Cerebellar cortex (tissue), 1 donor: ENCODE measurements at regions not wholly inside any gene's neighbourhood (a gene's known extent, or its start where the extent isn't known, plus 50 kb on each side); places are given as distances from the start of the nearest gene placed in this dataset.
"Not testable (repeated sequence)": the region's sequence is repeated elsewhere in the genome, so short reads cannot be mapped to it uniquely, and the experiment has no call there.

Source experiments
- DNase-seq: peaks from one replicate; pipeline ENCODE4 v3.0.0-alpha.2; 2015; ENCODE audit warnings: low spot score

DNA sequence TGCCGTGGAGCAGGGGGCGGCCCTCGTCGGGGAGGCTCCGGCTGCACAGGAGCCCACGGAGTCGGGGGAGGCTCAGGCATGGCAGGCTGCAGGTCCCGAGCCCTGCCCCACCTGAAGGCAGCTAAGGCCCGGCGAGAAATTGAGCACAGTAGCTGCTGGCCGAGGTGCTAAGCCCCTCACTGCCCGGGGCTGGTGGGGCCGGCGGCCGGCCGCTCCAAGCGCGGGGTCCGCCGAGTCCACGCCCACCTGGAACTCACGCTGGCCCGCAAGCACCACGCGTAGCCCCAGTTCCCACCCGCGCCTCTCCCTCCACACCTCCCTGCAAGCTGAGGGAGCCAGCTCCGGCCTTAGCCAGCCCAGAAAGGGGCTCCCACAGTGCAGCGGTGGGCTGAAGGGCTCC lies 589.4 kb downstream of the PPP4R3C start:
- DNase-seq: no peak

DNA sequence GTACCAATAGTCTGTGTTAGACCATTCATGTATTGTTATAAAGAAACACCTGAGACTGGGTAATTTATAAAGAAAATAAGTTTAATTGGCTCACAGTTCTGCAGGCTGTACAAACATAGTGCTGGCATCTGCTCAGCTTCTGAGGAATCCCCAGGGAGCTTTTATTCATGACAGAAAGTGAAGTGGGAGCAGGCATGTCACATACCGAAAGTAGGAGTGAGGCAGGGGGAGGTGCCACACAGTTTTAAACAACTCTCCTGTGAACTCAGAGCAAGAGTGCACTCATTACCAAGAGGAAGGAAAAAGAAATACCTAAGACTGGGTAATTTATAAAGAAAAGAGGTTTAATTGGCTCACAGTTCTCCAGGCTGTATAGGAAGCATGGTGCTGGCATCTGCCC lies 591.2 kb downstream of the PPP4R3C start:
- DNase-seq: no peak

DNA sequence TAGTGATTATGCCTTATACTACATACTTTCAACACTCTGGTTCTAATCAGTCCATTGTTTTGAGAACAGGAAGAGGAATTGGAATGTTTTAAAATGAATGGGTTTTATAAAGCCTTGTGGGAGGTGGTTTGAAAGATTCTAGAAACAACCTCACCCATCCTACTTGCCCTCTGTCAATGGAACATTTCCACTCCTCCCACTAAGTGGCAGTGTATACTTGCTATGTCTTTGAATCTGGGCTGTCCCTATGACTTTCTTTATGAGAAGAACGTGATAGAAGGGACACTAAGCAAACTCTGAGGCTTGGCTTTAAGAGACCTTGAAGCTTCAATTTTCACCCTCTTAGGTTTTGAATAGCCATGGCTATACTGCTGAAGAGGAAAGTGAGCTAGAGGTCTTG lies 611.2 kb downstream of the PPP4R3C start:
- DNase-seq: peak; percentile 1

DNA sequence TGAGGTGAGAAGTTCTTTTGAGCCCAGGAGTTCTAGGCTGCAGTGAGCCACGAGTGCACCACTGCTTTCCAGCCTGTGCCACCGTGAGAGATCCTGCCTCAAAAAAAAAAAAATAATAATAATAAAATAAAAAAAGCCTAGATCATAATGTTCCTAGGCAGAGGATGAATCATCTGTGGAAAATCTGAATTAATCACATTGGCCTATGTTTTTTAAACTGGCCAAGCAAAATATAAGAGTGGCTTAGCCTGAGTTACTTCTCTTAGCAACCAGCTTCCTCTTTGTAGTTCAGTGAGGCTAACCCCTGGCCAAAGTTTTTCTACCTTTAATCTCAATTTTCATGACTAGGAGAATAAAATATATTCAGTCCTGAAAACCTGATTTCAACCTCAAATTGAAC lies 614.6 kb downstream of the PPP4R3C start:
- no peak for DNase-seq

DNA sequence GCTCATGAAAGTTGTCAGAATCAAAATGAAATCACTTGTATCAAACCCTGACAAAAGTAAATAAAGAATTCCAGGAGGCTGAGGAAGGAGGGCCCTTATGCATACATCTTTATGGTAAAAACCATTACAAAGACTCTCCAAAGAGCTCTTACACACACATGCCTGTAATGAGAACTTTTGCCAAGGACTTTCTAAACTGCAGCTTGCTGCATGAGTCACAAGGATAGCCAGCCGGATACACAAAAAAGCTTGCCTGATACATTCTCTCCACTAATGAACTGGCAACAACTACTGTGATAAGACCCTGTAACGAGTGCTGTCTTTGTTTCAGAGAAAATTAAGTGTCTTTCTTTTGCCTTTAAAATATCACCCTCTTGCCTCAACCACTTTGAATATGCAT lies 618.1 kb downstream of the PPP4R3C start:
- no peak for DNase-seq

DNA sequence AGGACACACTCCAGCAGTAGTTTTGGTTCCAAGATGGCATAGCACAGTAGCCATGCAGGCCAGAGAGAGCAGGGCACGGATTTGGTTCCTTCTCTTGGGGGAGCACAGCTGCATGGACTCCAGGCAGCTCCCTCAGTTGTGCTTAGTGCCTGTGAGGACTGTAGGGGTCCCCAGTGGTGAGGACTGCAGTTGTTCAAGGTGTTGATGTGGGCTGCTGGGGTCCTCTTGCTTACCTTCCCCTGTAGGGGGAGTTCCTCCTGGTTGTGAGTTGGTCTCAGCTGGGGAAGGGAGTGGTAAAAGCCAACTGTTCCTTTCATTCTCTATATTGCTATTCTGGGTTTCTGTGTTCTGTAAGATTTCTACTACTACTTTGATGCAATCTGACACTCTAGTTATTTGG lies 606.5 kb downstream of the MAGEB5 start:
- no peak for DNase-seq

DNA sequence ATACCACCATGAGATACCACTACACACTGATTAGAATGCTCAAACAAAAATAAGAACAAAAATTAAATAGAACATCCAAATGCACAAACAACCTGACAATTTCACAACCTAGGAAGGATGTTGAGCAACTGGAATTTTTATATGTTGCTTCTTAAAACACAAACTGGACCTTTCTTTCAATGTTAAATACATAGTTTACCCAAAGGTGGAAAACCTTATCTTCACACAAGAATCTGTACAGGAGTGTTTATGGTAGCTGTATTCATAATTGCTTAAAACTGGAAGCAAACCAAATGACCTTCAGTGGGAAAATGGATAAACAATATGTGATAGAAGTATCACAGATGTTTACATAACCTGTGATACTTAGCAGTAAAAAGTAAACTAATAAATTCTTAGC lies 573.8 kb downstream of the MAGEB5 start:
- DNase-seq: no peak

DNA sequence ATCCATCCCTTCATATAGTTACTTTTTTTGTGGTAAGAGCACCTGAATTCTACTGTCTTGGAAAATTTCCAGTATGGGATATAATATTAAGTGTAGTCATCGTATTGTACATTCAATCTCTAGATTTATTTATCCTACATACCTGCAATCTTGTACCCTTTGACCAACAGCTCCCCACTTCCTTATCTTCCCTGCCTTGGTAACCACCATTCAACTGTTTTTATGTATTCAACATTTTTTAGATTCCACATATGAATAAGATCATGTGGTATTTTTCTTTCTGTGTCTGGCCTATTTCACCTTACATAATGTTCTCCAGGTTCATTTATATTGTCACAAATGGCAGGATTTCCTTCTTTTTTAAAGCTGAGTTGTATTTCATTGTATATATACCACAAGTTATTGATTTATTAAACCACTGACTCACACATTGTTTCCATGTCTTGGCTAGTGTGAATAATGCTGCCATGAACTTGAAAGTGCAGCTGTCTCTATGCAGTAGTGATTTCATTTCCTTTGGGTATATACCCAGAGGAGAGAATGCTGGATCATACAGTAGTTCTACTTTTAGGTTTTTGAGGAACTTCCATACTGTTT lies 572.5 kb downstream of the MAGEB5 start:
- DNase-seq: no peak

DNA sequence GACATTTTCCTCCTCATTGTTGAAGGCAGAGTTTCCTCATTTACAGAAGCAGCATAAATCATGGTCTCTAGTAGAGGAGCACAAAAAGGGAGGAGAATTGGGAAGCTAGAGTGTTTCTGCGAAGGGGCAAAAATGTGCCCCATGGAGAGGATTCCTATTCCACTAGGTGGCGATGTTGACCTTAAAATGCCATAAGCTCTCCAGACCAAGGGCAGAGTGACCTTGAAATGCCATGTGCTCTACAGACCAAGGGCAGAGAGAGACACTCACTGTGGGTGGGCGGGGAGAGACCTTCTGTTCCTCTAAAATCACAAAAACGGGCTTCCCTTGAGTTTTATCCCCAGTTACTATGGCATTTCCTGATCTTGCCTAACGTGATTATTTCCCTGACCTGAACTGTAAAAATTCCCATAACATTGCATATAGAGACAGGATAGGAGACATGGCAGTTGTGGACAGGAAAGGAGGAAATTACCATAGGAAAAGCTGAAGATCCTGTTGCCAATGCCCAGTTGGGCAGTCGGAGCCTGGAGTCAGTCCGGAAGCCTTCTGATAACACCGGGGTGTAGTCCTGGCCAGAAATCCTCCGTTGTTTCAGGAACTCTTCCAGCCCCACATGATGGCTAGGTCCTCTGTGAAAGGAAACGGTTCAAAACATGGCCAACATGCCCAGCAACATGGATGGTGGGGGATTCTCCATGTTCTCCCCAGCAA lies 567.7 kb downstream of the MAGEB5 start:
- DNase-seq: peak; percentile 3

DNA sequence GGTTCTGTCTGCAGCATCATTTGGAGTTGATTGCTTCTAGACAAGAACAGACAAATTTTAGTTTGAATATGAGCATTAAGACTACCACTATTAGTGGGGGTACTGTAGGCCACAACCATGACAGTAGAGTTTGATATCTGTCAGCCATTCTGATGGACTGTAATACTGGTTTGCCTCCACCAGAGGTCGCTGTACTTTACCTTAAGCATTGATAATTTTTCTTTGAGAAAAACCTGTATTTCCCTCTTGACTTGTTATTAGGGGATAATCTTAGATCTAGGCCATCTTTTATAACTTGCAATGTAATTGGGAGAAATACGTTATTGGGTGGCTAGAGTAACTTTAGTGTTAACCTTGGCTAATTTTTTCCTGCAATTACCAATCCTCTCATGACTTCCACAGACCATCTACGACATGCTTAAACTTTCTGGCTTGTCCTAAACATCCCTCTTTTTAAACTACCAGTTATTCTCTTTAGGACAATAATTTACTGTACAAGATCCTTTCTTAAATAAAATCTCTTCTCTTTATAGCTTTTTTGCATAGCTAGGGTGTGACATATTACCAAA lies 562.4 kb downstream of the MAGEB5 start:
- no peak for DNase-seq

DNA sequence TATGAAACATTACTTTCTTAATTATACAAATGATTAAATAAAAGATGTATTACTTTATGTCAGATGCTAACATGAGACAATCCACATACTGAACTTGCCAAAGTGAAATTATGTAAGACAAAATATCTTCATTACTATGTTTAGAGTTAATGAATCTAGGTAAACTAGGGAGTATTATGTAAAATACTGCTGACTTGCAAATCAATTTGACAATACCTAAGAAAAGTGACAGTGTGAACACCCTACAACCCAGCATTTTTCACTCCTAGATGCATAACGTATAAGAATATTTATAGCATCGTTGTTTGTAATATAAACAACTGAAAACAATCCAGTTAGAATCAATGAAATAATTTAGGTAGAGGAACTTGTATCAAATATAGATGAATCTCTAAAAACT lies 546.3 kb downstream of the MAGEB5 start:
- DNase-seq: no peak

DNA sequence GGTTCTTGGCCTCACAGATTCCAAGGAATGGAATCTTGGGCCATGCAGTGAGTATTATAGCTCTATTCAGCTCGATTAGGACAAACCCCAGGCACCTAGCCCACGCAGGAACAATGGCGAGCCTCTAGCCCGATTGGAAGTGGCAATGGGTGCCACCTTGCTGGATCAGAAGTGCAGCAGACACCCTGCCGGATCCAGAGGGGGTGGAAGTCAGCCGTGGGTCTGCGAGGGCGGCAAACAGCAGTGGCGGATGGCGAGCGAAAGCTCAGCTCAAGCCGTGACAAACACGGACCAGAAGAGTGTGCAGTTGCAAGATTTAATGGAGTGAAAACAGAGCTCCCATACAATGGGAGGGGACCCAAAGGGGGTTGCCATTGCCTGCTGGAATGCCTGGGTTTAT lies 539.8 kb downstream of the MAGEB5 start:
- not testable (repeated sequence) for DNase-seq

DNA sequence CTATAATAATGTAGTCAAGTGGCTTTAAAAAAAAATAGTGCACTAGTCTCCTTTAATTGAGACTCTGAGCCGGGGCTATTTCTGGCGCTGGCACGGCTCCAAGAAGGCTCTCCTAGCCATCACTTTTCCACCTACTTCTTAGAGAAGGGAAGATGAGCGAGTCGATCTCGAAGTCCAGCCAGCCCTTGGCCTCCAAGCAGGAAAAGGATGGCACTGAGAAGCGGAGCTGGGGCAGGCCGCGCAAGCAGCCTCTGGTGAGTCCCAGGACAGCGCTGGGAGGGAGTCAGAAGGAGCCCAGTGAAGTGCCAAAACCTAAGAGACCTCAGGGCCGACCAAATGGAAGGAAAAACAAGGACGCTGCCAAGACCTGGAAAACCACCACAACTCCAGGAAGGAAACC lies 531.9 kb downstream of the MAGEB5 start:
- DNase-seq: no peak

DNA sequence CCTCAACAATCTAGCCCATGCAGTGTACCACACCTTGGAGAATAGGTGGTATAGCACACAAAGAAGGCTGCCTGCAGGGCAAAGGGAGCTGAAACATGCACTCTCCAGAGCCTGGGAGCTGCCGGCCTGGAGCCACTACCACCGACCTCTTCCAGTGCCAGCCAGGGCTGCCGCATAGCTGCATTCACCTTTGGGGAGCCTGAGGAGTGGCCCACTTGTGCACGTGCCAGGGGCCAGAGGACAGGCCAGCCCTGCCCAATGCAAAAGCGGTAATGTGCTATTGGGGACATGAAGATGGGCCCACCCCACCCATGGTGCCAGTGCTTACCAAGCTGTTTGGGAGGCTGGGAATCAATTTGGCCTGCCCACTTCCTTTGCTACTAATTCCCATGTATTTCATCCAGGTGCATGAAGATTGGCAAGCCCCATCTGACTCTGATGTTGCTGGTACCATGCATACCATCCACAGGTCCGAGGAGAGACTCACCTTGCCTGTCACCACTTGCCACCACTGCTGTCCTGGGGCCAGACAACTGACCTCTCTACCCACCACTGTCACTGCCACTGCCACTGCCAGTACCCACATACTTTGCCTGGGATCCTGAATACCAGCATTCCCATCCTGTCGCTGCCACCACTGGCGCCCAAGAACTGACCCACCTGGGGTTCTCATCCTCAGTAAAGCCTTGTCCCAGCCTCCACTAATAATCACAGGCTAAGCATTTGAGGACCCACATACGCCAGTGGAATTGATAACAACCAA lies 506.9 kb downstream of the MAGEB5 start:
- no peak for DNase-seq

DNA sequence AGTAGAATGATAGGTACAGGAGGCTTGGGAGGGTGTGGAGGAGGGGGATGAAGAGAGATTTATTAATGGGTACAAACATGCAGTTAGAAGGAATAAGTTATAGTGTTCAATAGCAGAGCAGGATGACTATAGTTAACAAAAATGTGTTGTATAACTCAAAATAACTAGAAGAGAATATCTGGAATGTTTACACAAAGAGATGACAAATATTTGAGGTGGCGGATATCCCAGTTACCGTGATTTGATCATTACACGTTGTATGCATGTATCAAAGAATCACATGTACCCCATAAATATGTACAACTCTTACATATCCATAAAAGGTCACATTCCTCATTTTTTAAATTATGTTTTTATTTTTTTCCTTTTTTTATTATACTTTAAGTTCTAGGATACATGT lies 456.6 kb downstream of the MAGEB5 start:
- DNase-seq: no peak

DNA sequence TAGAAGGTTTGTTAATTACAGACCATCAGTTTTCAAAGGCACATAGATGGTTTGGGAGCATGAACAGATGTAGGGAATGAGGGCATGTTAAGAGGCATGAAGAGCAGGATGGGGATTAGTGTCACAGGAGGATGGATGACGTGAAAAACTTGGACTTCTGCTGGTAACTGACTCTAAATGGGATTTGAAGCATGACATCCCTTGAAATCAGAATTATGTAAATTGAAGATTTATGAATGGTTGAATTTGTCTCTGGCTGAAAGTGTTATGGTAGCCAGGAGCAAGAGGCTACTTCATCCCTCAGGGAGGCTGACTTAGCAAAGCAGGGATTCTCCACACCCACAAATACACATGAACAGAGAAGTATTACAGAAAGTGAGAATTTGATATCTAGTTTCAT lies 454.6 kb downstream of the MAGEB5 start:
- DNase-seq: no peak

DNA sequence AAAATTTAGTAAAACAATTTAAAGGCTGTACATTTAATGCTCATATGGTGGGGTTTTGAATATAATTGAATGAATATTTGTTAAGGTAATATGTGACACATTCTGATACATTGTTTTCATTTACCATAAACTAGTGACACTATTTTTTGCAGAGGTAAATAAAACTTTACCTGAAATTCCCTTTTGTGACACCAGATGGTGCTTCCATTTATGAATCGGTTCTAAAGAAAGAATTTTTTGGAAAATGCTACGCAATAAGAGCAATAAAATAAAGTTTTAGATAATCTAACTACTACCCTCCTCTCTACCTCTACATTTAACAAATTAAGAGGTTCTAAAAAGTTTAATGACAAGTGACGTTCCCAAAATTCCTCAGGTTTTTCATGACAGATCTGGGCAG lies 448.9 kb downstream of the MAGEB5 start:
- no peak for DNase-seq

DNA sequence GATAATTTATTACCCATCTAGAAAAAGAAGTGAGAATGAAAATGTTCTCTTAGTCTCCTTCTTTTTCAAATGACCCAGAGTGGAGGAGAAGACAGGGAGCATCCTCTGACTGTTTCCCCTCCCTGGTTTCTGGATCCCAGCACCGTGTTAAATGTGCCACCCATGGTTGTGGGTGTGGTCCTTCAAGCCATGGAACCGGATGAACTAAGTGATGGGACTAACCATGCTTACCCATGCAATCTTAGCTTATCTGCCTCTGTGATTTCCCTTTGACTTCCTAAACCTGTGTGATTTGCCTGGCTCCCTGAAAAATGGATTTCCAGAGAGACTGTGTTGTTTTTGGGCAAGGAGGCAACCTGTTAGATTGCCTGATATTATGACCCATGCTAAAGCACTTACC lies 437.1 kb downstream of the MAGEB5 start:
- no peak for DNase-seq

DNA sequence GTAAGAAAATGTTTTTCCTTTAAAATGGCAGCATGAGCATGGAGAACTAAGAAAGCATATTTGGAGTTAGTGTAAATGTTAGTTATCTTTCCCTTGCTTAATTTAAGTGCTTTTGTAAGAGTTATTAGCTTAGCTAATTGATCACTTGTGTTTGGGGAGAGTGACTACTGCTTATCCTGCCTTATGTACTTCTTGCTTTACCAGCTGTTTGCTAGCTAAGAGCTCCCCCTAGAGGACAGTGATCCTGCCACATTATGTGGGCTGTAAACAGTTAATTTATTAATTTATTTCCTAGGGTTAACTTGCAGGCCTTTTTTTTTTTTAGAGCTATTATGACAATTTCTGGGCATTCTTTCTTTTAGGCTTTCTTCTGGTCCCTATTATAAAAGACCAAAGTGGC lies 435.8 kb downstream of the MAGEB5 start:
- no peak for DNase-seq

DNA sequence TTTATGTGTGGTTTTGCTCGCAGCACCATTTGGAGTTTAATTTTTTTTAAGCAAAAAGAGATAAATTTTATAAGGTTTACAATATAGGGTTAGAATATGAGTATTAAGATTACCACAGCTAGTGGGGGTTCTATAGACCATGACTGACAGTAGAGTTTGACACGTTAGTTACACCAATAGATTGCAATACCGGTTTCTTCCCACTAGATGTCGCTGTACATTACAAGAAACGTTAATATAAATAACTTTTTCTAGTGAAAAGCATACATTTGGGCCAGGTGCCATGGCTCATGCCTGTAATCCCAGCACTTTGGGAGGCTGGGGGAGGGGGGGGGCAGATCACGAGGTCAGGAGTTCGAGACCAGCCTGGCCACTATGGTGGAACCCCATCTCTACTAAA lies 433.6 kb downstream of the MAGEB5 start:
- DNase-seq: peak; percentile 5

DNA sequence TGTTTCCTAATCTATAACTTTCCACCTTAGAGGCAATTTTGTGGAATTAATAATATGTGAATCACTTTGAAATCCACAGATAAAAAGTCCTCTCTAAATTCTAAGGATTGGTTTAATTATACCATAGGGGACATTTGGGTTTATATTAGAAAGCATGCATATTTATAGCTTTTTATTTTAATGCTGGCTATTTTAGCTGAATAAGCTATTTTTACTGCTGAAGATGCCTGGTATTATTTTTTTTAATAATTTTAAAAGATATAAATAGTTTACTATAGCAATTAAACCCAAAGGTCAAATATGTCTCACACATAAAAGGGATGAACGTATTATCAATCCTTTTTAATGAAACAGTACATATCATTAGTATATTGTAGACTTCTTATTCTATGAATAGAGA lies 415.4 kb downstream of the MAGEB5 start:
- DNase-seq: no peak

DNA sequence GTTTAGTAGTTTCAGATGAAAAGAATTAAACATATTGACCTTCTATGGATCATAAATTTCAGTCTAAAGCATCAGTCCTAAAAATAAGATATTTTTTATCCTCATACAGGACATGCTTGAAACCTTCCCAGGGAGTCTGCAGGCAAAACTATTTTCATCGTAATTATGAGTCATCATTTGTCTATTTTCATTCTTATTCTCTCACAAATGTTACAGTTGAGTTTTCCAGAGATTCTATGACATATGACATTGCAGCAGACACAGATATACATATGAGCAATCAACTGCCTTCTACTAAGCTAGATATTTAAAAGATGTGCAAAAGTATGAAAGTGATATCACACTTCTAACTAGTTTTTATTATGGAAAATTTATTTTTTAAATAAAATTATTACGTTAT lies 398.0 kb downstream of the MAGEB5 start:
- DNase-seq: no peak

DNA sequence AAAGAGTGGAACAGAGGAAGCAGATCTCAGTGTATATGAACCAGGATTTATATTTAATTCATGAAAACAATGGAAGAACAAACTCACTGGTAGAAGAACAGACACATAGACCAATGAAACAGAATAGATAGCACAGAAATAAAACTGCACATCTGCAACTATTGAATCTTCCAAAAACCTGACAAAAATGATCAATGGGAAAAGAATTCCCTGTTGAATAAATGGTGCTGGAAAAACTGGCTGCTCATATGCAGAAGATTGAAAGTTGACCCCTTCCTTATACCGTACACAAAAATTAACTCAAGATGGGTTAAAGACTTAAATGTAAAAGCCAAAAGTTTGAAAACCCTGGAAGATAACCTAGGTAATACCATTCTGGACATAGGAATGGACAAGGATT lies 391.0 kb downstream of the MAGEB5 start:
- DNase-seq: no peak
